Mucosa of descending colon (tissue), 3 donors: ENCODE measurements at regions not wholly inside any gene's neighbourhood (a gene's known extent, or its start where the extent isn't known, plus 50 kb on each side); places are given as distances from the start of the nearest gene placed in this dataset.
A peak's percentile ranks its signal among the peaks of the same experiment; 100 is the strongest.
"Not testable (repeated sequence)": the region's sequence is repeated elsewhere in the genome, so short reads cannot be mapped to it uniquely, and the experiment has no call there.

ENCODE experiments used
- ATAC-seq: fragments of 200-7000 bp; cut with Tn5 transposase; one replicate; pipeline ENCODE4 v1.9.1; 2020; ENCODE audit warnings: mild to moderate bottlenecking, moderate library complexity
- DNase-seq, 3 donors: peaks; one replicate each; pipeline ENCODE4 v3.0.0-alpha.2; 2020
- H3K36me3 ChIP-seq: fragments of 200-600 bp; one replicate; pipeline ENCODE4 v1.8.0; 2021; ENCODE audit warnings: low read depth, mild to moderate bottlenecking
- H3K4me1 ChIP-seq: fragments of 200-600 bp; one replicate; pipeline ENCODE4 v1.8.0; 2021; ENCODE audit warnings: low read depth, mild to moderate bottlenecking
- H3K4me3 ChIP-seq: fragments of 200-600 bp; one replicate; pipeline ENCODE4 v1.8.0; 2021; ENCODE audit warnings: mild to moderate bottlenecking
- H3K9me3 ChIP-seq: fragments of 200-600 bp; one replicate; pipeline ENCODE4 v1.8.0; 2021; ENCODE audit warnings: mild to moderate bottlenecking
- CTCF ChIP-seq: fragments of 200-600 bp; IDR thresholded peaks from one replicate; pipeline ENCODE4 v1.8.0; 2022; ENCODE audit warnings: antibody characterized with exemption, mild to moderate bottlenecking
- intact Hi-C, 2 donors: fragments of 100-400 bp; cut with DNase I in 1 of 2; cut with micrococcal nuclease in 1 of 2; formaldehyde crosslinking; loops; one replicate each; pipeline versions ENCODE4 v1.11.0 to v1.11.1; 2022; cut with DNase I, micrococcal nuclease
- donor health status: DM: no; HTN: no; CAD: no; lungs with moderate emphysema.
- donor health status: DM: no; HTN: no; CAD: no.
- donor health status: DM: no; HTN: yes; CAD: no.

GRCh38 chr12:131202592-131203378 lies 249.1 kb downstream of the ADGRD1 start:
- Histone ChIP-seq H3K4me1 (no peaks in the 10 kb centered on the region), H3K9me3 (no peaks in the 10 kb centered on the region), H3K36me3 (no peaks in the 10 kb centered on the region), H3K4me3 (no peak overlapping the region)
- no peak for DNase-seq
- no peak for ATAC-seq
- TF ChIP-seq CTCF, result no peak
- intact Hi-C loops, result no loop called here

- TF ChIP-seq CTCF, result no peak
- Histone ChIP-seq H3K9me3 (no peaks in the 10 kb centered on the region), H3K4me3 (no peak overlapping the region), H3K36me3 (no peaks in the 10 kb centered on the region), H3K4me1 (no peaks in the 10 kb centered on the region)
- no peak for DNase-seq
- no peak for ATAC-seq
- intact Hi-C loops, result no loop called here
Measured at GRCh38 chr12:131203666-131204415, 250.1 kb downstream of the ADGRD1 start.

GRCh38 chr12:131204416-131205274 lies 250.9 kb downstream of the ADGRD1 start:
- H3K36me3 ChIP-seq, result no peaks in the 10 kb centered on the region
- TF ChIP-seq CTCF, result no peak
- no peak for ATAC-seq
- intact Hi-C loops, result no loop called here
- H3K4me1 ChIP-seq, result no peaks in the 10 kb centered on the region
- H3K4me3 ChIP-seq, result no peak overlapping the region
- H3K9me3 ChIP-seq, result no peaks in the 10 kb centered on the region
- DNase-seq, result no peak

GRCh38 chr12:131205275-131205933 lies 251.7 kb downstream of the ADGRD1 start:
- ATAC-seq, result not testable (repeated sequence)

GRCh38 chr12:131206630-131207299 lies 253.1 kb downstream of the ADGRD1 start:
- H3K36me3 ChIP-seq, H3K9me3 ChIP-seq, DNase-seq, intact Hi-C loops, H3K4me1 ChIP-seq, H3K4me3 ChIP-seq, ATAC-seq: not testable (repeated sequence)

More at GRCh38 chr12:131205275-131205933, 251.7 kb downstream of the ADGRD1 start:
- DNase-seq, H3K4me1 ChIP-seq, H3K9me3 ChIP-seq, H3K4me3 ChIP-seq, H3K36me3 ChIP-seq, intact Hi-C loops: not testable (repeated sequence)

- H3K4me1 ChIP-seq, H3K9me3 ChIP-seq, DNase-seq, H3K4me3 ChIP-seq, H3K36me3 ChIP-seq, intact Hi-C loops: not testable (repeated sequence)
- ATAC-seq, result peak; percentile 26
Measured at GRCh38 chr12:131207300-131207660, 253.6 kb downstream of the ADGRD1 start.

- H3K36me3 ChIP-seq, H3K4me1 ChIP-seq, H3K4me3 ChIP-seq, intact Hi-C loops, DNase-seq, H3K9me3 ChIP-seq: not testable (repeated sequence)
- peak; percentile 18 for ATAC-seq
Measured at GRCh38 chr12:131207841-131208240, 254.1 kb downstream of the ADGRD1 start.
